ENCODE measurements at regions not wholly inside any gene's neighbourhood (a gene's known extent, or its start where the extent isn't known, plus 50 kb on each side); places are given as distances from the start of the nearest gene placed in this dataset.

DNA sequence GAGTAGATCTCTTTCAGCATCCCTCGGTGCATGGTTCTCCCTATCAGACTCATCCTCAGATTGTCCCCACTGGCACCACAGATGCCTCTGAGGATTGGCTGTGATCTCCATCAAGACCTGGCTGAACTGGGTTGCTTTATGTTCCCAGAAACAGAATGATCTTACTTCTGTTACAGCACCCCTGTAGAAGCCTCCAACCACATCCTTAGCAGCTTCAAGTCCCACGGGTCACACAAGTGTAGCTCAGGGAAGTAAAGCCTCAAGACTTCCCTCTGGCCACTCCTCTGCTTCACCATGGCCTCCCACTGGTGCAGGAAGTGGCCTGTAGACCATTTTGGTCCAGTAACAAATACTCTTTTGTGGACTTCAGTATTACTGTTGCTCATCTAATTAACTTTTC, 566.4 kb upstream of the SUCLG2 start:
- TF ChIP-seq, protein P1, sequence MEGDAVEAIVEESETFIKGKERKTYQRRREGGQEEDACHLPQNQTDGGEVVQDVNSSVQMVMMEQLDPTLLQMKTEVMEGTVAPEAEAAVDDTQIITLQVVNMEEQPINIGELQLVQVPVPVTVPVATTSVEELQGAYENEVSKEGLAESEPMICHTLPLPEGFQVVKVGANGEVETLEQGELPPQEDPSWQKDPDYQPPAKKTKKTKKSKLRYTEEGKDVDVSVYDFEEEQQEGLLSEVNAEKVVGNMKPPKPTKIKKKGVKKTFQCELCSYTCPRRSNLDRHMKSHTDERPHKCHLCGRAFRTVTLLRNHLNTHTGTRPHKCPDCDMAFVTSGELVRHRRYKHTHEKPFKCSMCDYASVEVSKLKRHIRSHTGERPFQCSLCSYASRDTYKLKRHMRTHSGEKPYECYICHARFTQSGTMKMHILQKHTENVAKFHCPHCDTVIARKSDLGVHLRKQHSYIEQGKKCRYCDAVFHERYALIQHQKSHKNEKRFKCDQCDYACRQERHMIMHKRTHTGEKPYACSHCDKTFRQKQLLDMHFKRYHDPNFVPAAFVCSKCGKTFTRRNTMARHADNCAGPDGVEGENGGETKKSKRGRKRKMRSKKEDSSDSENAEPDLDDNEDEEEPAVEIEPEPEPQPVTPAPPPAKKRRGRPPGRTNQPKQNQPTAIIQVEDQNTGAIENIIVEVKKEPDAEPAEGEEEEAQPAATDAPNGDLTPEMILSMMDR (IDR thresholded peaks at IDR 0.05; ENCODE audit: low read length): no peak
- TF ChIP-seq EZH2 (IDR thresholded peaks at IDR 0.05; ENCODE audit: borderline replicate concordance, low read length): no peak

Measured in OCI-LY1 (cell line).